ENCODE measurements at regions not wholly inside any gene's neighbourhood (a gene's known extent, or its start where the extent isn't known, plus 50 kb on each side); places are given as distances from the start of the nearest gene placed in this dataset.

- peak; percentile 97 for DNase-seq (ENCODE audit: low spot score)
- no peaks in the 10 kb centered on the region for H3K9me3 ChIP-seq (ENCODE audit: low read depth)
- H3K27me3 Mint-ChIP-seq (ENCODE audit: insufficient read depth, low read depth) = peaks cover 36% of the 10 kb centered on the region
- H3K4me3 Mint-ChIP-seq = peak overlapping the region; percentile 45
- H2AFZ ChIP-seq (replicated peaks) = no peak overlapping the region
- H3K27me3 ChIP-seq = peaks cover 99% of the 10 kb centered on the region
- H3K27ac Mint-ChIP-seq = no peak overlapping the region
- no peaks in the 10 kb centered on the region for H3K36me3 ChIP-seq
- no peaks in the 10 kb centered on the region for H3K36me3 Mint-ChIP-seq
- H3K27ac ChIP-seq = no peak overlapping the region
- no peak overlapping the region for H3K9ac ChIP-seq
- no peaks in the 10 kb centered on the region for H3K79me2 ChIP-seq (ENCODE audit: low read depth)
- peaks cover 25% of the 10 kb centered on the region for H3F3A ChIP-seq (ENCODE audit: low read depth)
- peaks cover 28% of the 10 kb centered on the region for H3K4me1 ChIP-seq
- peaks cover 98% of the 10 kb centered on the region for H4K20me1 ChIP-seq (ENCODE audit: low read depth)
- no peak for TF ChIP-seq EZH2 (IDR thresholded peaks at IDR 0.05)
- TF ChIP-seq CTCF (IDR thresholded peaks at IDR 0.05) = peak; percentile 40
- peak; percentile 99 for TF ChIP-seq EZH2phosphoT487 (IDR thresholded peaks at IDR 0.05)
- peaks cover 73% of the 10 kb centered on the region for H3K4me1 Mint-ChIP-seq
- H3K4me2 ChIP-seq = no peak overlapping the region
- peaks cover 2% of the 10 kb centered on the region for H3K9me3 Mint-ChIP-seq
- H3K4me3 ChIP-seq = no peak overlapping the region
Observed at GRCh38 chr1:22208268-22208972, 65.5 kb upstream of the WNT4 start.

GRCh38 chr1:22208973-22209378, 66.1 kb upstream of the WNT4 start:
- H3K9me3 ChIP-seq (ENCODE audit: low read depth) = no peaks in the 10 kb centered on the region
- TF ChIP-seq EZH2phosphoT487 (IDR thresholded peaks at IDR 0.05) (peak; percentile 95), EZH2 (IDR thresholded peaks at IDR 0.05) (no peak), CTCF (IDR thresholded peaks at IDR 0.05) (no peak)
- H3K9me3 Mint-ChIP-seq = peaks cover 2% of the 10 kb centered on the region
- peaks cover 72% of the 10 kb centered on the region for H3K4me1 Mint-ChIP-seq
- H2AFZ ChIP-seq (replicated peaks) = no peak overlapping the region
- no peaks in the 10 kb centered on the region for H3K36me3 ChIP-seq
- peak overlapping the region; percentile 45 for H3K4me3 Mint-ChIP-seq
- H3K27me3 ChIP-seq = peaks cover 99% of the 10 kb centered on the region
- DNase-seq (ENCODE audit: low spot score) = no peak
- H3K4me3 ChIP-seq = no peak overlapping the region
- H3K27me3 Mint-ChIP-seq (ENCODE audit: insufficient read depth, low read depth) = peaks cover 33% of the 10 kb centered on the region
- no peak overlapping the region for H3K4me2 ChIP-seq
- H3K27ac Mint-ChIP-seq = peak overlapping the region; percentile 74
- H3K27ac ChIP-seq = no peak overlapping the region
- H3K36me3 Mint-ChIP-seq = no peaks in the 10 kb centered on the region
- H3K79me2 ChIP-seq (ENCODE audit: low read depth) = no peaks in the 10 kb centered on the region
- peaks cover 28% of the 10 kb centered on the region for H3K4me1 ChIP-seq
- peaks cover 95% of the 10 kb centered on the region for H4K20me1 ChIP-seq (ENCODE audit: low read depth)
- no peak overlapping the region for H3K9ac ChIP-seq
- H3F3A ChIP-seq (ENCODE audit: low read depth) = peaks cover 25% of the 10 kb centered on the region

GRCh38 chr1:22210176-22210575, 67.3 kb upstream of the WNT4 start:
- Histone ChIP-seq H3F3A (ENCODE audit: low read depth) (peaks cover 25% of the 10 kb centered on the region), H3K4me3 (no peak overlapping the region), H4K20me1 (ENCODE audit: low read depth) (peaks cover 92% of the 10 kb centered on the region), H3K36me3 (no peaks in the 10 kb centered on the region), H3K4me2 (no peak overlapping the region), H3K79me2 (ENCODE audit: low read depth) (no peaks in the 10 kb centered on the region), H3K9me3 (ENCODE audit: low read depth) (no peaks in the 10 kb centered on the region), H3K27me3 (peaks cover 99% of the 10 kb centered on the region), H3K27ac (no peak overlapping the region), H3K9ac (no peak overlapping the region), H2AFZ (replicated peaks) (no peak overlapping the region), H3K4me1 (peaks cover 28% of the 10 kb centered on the region)
- Mint-ChIP-seq H3K36me3 (no peaks in the 10 kb centered on the region), H3K27me3 (ENCODE audit: insufficient read depth, low read depth) (peaks cover 34% of the 10 kb centered on the region), H3K27ac (peak overlapping the region; percentile 90), H3K9me3 (peaks cover 2% of the 10 kb centered on the region), H3K4me1 (peaks cover 69% of the 10 kb centered on the region), H3K4me3 (peak overlapping the region; percentile 42)
- no peak for DNase-seq (ENCODE audit: low spot score)
- TF ChIP-seq CTCF (IDR thresholded peaks at IDR 0.05) (no peak), EZH2phosphoT487 (IDR thresholded peaks at IDR 0.05) (no peak), EZH2 (IDR thresholded peaks at IDR 0.05) (no peak)

Measured in neural progenitor cell (in vitro differentiated cells).